Endothelial cell of umbilical vein (primary cell): ENCODE measurements at regions not wholly inside any gene's neighbourhood (a gene's known extent, or its start where the extent isn't known, plus 50 kb on each side); places are given as distances from the start of the nearest gene placed in this dataset.

ENCODE experiments used
- CTCF ChIP-seq, 2 donors: IDR thresholded peaks; 1 replicate in 1 of 2; 2 replicates in 1 of 2; pipeline ENCODE4 v1.5.1; 2011; ENCODE audit warnings: low read length in 2 of 2, mild to moderate bottlenecking in 2 of 2, moderate library complexity in 2 of 2, control low read depth in 1 of 2, inconsistent platforms in 1 of 2, low read depth in 1 of 2; ENCODE audit not compliant: insufficient read depth in 1 of 2; ENCODE audit errors: extremely low read depth in 1 of 2
- GATA2 ChIP-seq: IDR thresholded peaks from 2 replicates; pipeline ENCODE4 v1.7.0; 2011; ENCODE audit warnings: low read depth, mild to moderate bottlenecking, moderate library complexity, mixed read lengths, low read length; ENCODE audit not compliant: insufficient read length, insufficient read depth

GRCh38 chr17:77403854-77404253 lies 263.1 kb downstream of the SEC14L1 start:
- no peak for TF ChIP-seq CTCF (IDR thresholded peaks at IDR 0.05; ENCODE audit: extremely low read depth in 1 of 2, insufficient read depth in 1 of 2, low read depth in 1 of 2, low read length in 2 of 2)
- TF ChIP-seq GATA2 = no peak
